NT2/D1 (cell line): ENCODE measurements at regions not wholly inside any gene's neighbourhood (a gene's known extent, or its start where the extent isn't known, plus 50 kb on each side); places are given as distances from the start of the nearest gene placed in this dataset.
"Not testable (repeated sequence)": the region's sequence is repeated elsewhere in the genome, so short reads cannot be mapped to it uniquely, and the experiment has no call there.

Source experiments
- DNase-seq: peaks from one replicate; pipeline ENCODE4 v3.0.0-alpha.2; 2011; ENCODE audit warnings: low read depth, low spot score
- H3K27me3 ChIP-seq: 2 replicates; pipeline ENCODE4 v1.6.0; 2011; ENCODE audit warnings: mild to moderate bottlenecking; ENCODE audit not compliant: insufficient read length, insufficient read depth
- H3K36me3 ChIP-seq: 2 replicates; pipeline ENCODE4 v1.6.1; 2011; ENCODE audit warnings: mild to moderate bottlenecking, low read length, mixed read lengths; ENCODE audit not compliant: insufficient read depth, insufficient read length
- H3K4me1 ChIP-seq: 2 replicates; pipeline ENCODE4 v1.5.1; 2011; ENCODE audit not compliant: insufficient read depth, insufficient read length
- H3K4me3 ChIP-seq: 2 replicates; pipeline ENCODE4 v1.5.1; 2011; ENCODE audit warnings: low read depth; ENCODE audit not compliant: insufficient read length
- H3K9ac ChIP-seq: 2 replicates; pipeline ENCODE4 v1.6.0; 2011; ENCODE audit warnings: low read depth; ENCODE audit not compliant: insufficient read length
- H3K9me3 ChIP-seq: 2 replicates; pipeline ENCODE4 v1.5.1; 2011; ENCODE audit warnings: mild to moderate bottlenecking, low read length; ENCODE audit not compliant: insufficient read depth
- SUZ12 ChIP-seq: IDR thresholded peaks from 2 replicates; pipeline ENCODE4 v1.6.1; 2011; ENCODE audit not compliant: insufficient read length, insufficient read depth; ENCODE audit errors: extremely low read depth
- YY1 ChIP-seq: IDR thresholded peaks from 2 replicates; pipeline ENCODE4 v1.6.1; 2011; ENCODE audit not compliant: insufficient read length, insufficient read depth
- ZNF274 ChIP-seq: IDR thresholded peaks from 2 replicates; pipeline ENCODE4 v1.6.1; 2011; ENCODE audit warnings: mild to moderate bottlenecking, low read depth, low read length

DNA sequence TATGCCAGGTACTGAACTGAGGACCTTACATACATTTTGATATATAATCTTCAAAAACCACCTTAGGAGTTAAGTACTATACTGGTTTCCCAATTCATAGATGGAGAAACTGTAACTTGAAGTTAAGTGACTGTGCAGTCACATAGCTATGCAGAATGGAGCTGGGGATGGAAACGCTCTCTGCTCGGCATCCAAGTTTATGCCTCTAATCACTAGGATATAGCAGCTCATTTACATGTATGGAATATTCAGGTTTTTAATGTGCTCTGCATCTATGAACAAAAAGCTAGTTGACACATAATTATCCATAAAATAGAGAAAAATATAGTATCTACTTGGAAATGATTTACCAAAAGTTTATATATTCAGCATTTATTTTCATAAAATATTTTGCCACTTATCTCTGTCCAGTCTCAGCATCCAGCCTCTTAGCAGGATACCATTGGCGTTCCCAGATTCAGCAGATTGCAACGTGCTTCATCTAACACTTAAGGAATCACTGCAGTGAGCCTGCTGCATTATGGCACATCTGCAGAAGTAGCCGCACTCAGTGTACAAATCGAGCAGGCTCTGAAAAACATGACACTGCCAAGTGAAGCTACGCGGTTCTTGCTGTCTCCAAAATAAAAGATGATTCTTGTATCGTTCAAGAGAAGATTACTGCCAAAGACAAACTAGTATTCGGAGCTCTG is 70.4 kb downstream of the MRPL57 start:
- no peak overlapping the region for H3K4me3 ChIP-seq
- no peak for DNase-seq
- H3K4me1 ChIP-seq: no peaks in the 10 kb centered on the region
- H3K9ac ChIP-seq: no peak overlapping the region
- no peaks in the 10 kb centered on the region for H3K9me3 ChIP-seq
- TF ChIP-seq YY1 (no peak), SUZ12 (no peak), ZNF274 (no peak)
- H3K36me3 ChIP-seq: no peaks in the 10 kb centered on the region
- H3K27me3 ChIP-seq: no peaks in the 10 kb centered on the region

DNA sequence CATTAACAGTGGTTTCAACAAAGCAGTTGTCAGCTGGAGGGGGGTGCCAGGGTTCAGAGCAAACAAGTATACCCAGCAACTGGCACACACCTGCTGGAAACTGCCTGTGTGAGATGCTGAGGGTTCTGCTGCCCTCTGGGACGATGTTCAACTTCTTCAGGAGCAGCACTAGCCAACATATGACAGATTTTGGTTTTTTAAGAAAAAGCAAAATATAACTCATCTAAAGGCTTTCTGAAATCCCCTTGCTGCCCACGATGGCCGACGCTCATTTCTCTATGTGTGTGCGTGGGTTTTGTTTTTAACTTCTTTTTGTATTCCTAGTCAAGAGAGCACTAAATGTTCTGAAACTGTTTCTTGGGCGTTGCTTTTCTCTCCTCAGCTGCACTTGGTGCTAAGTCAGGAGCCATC is 79.9 kb downstream of the MRPL57 start:
- DNase-seq: no peak
- Histone ChIP-seq H3K27me3 (no peaks in the 10 kb centered on the region), H3K9ac (no peak overlapping the region), H3K9me3 (no peaks in the 10 kb centered on the region), H3K4me3 (no peak overlapping the region), H3K4me1 (no peaks in the 10 kb centered on the region), H3K36me3 (no peaks in the 10 kb centered on the region)
- no peak for TF ChIP-seq ZNF274
- TF ChIP-seq YY1: no peak
- TF ChIP-seq SUZ12: no peak

DNA sequence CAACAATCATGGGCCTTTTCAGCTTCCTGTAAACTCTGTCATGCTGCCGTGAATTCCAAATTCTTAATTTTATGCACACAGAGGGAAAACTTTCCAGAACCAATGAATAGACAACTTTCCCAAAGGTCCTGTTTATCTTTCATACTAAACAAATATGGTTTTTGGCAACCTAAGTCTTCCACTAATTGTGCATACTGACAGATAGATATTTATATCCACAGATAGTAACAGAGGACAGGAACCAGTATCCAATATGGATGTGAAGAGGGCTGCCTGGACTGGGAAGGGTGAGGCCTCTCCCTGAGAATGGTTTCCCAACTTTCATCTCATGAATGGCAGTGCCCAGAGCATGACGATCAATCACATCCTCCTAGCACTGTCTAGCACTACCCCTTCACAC is 80.4 kb downstream of the MRPL57 start:
- H3K9me3 ChIP-seq: no peaks in the 10 kb centered on the region
- H3K4me1 ChIP-seq: no peaks in the 10 kb centered on the region
- TF ChIP-seq YY1: no peak
- TF ChIP-seq ZNF274: no peak
- no peak for TF ChIP-seq SUZ12
- DNase-seq: no peak
- H3K36me3 ChIP-seq: no peaks in the 10 kb centered on the region
- no peak overlapping the region for H3K4me3 ChIP-seq
- H3K27me3 ChIP-seq: no peaks in the 10 kb centered on the region
- H3K9ac ChIP-seq: no peak overlapping the region

DNA sequence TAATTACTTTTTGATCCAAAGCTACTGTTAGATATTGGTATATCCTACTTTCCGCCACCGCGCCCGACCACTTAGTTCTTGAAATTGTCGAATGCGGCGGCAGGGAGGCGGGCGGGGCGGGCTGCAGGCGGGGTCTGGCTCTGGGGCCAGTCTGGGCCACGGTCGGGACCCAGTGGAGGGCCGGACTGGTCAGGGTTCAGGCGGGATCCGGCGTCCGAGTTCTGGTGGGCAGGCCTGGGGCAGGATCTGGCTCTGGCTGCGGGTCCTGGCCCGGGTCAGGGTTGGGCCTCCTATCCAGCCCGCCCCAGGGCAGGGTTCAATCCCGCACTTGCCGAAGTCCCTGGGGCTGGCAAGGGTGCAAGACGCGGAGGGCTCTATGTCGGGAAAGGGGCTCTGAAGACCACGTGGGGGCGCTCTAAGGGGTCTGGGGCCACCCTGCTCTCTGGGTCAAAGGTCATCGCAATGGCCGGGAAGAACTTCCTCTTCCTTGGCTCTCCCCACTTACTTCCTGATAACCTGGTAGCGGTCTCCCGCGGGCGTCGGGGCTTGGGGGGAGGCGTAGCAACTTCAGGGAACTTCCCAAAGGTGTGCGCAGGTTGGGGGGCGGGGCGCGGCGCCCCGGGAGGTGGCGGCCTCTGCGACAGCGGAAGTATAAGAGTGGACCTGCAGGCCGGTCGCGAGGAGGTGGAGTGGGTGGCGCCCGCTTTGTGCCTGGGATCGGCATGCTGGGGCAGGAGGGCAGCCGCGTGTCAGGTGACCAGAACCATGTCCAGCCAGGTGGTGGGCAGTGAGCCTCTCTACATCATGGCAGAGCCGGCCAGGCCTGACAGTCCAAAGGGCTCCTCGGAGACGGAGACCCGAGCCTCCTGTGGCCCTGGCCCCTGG is 83.4 kb downstream of the MRPL57 start:
- Histone ChIP-seq H3K4me1 (no peaks in the 10 kb centered on the region), H3K27me3 (no peaks in the 10 kb centered on the region), H3K36me3 (no peaks in the 10 kb centered on the region), H3K9ac (no peak overlapping the region), H3K4me3 (no peak overlapping the region), H3K9me3 (no peaks in the 10 kb centered on the region)
- no peak for DNase-seq
- TF ChIP-seq ZNF274: no peak
- TF ChIP-seq YY1: no peak
- no peak for TF ChIP-seq SUZ12

DNA sequence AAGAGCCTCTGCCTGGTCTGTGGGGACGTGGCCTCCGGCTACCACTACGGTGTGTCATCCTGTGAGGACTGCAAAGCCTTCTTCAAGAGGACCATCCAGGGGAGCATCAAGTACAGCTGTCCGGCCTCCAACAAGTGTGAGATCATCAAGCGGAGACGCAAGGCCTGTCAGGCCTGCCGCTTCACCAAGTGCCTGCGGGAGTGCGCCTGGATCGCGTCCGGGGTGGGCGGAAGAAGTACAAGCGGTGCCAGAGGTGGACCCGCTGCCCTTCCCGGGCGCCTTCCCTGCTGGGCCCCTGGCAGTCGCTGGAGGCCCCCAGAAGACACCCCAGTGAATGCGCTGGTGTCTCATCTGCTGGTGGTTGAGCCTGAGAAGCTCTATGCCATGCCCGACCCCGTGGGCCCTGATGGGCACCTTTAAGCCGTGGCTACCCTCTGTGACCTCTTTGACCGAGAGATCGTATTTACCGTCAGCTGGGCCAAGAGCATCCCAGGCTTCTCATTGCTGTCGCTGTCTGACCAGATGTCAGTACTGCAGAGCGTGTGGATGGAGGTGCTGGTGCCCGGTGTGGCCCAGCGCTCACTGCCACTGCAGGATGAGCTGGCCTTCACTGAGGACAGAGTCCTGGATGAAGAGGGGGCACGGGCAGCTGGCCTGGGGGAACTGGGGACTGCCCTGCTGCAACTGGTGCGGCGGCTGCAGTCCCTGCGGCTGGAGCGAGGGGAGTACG is 84.3 kb downstream of the MRPL57 start:
- not testable (repeated sequence) for H3K9me3 ChIP-seq, H3K4me1 ChIP-seq, H3K36me3 ChIP-seq, H3K27me3 ChIP-seq, H3K4me3 ChIP-seq, H3K9ac ChIP-seq, DNase-seq

DNA sequence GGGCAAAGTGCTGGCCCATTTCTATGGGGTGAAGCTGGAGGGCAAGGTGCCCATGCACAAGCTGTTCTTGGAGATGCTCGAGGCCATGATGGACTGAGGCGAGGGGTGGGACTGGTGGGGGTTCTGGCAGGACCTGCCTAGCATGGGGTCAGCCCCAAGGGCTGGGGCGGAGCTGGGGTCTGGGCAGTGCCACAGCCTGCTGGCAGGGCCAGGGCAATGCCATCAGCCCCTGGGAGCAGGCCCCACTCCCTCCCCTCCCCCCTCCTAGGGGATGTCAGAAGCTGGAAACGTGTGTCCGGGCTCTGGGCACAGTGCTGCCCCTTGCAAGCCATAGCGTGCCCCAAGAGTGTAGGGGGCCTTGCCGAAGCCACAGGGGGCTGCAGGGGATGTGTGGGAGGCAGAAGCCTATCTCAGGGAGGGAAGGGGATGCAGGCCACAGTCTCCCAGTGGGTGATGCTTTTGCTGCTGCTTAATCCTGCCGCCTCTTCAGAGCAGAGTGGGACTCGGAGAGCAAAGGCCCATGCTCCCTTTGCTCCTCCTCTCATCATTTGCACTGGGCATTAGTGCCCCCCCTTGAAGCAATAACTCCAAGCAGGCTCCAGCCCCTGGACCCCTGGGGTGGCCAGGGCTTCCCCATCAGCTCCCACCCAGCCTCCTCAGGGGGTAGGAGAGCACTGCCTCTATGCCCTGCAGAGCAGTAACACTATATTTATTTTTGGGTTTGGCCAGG is 85.2 kb downstream of the MRPL57 start:
- not testable (repeated sequence) for H3K4me1 ChIP-seq, H3K4me3 ChIP-seq, H3K36me3 ChIP-seq, H3K27me3 ChIP-seq, H3K9me3 ChIP-seq, DNase-seq, H3K9ac ChIP-seq

DNA sequence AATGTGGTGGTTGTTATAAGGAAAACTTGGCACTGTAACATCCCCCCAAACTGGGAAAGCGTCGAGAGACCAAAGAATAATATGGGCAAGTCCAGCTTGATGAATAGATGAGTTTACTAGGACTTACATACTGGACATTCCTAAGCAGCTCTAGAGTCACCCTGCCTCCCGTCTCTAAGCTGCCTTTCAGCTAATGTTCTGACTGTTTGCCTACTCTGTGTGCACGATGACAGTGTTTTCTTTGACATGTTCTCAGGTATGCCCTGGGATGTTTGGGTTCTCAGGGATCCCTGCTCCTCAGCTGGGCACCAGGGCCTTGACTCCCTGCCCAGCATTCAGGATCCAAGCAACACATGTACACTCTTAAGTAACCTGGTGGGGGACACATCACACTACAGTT is 87.5 kb downstream of the MRPL57 start:
- not testable (repeated sequence) for H3K9me3 ChIP-seq, DNase-seq, H3K36me3 ChIP-seq, H3K4me1 ChIP-seq, H3K27me3 ChIP-seq, H3K9ac ChIP-seq, H3K4me3 ChIP-seq

DNA sequence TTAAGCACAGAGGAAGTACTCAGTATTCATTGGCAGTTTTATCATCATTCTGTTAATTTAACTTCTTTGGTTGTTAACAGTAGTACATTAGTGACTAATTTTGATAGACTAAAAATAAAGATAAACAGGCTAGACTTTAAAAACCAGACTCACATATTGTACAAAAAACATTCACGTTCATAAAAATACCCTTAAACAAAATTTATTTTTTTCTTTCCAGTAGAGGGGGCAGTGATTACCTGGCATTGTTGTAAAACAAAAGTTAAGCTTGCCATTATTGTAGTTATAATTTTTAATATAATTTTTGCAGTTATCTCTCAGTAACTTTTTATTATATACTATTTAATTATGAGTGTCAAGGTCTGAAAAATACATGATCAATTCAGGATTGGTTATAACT is 92.0 kb downstream of the MRPL57 start:
- H3K4me1 ChIP-seq: not testable (repeated sequence)

DNA sequence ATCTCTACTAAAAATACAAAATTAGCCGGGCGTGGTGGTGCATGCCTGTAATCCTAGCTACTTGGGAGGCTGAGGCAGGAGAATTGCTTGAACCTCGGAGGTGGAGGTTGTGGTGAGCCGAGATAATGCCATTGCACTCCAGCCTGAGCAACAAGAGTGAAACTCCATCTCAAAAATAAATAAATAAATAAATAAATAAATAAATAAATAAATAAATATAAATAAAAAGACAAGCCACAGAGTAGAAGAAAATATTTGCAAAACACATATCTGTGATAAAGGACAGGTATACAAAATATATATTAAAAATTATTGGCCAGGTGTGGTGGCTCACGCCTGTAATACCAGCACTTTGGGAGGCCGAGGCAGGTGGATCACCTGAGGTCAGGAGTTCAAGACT is 96.0 kb downstream of the MRPL57 start:
- DNase-seq, H3K27me3 ChIP-seq, H3K9ac ChIP-seq, H3K9me3 ChIP-seq, H3K4me3 ChIP-seq, H3K4me1 ChIP-seq, H3K36me3 ChIP-seq: not testable (repeated sequence)

More for the DNA sequence above, 92.0 kb downstream of the MRPL57 start:
- H3K36me3 ChIP-seq, H3K4me3 ChIP-seq, H3K9ac ChIP-seq, DNase-seq, H3K27me3 ChIP-seq, H3K9me3 ChIP-seq: not testable (repeated sequence)

DNA sequence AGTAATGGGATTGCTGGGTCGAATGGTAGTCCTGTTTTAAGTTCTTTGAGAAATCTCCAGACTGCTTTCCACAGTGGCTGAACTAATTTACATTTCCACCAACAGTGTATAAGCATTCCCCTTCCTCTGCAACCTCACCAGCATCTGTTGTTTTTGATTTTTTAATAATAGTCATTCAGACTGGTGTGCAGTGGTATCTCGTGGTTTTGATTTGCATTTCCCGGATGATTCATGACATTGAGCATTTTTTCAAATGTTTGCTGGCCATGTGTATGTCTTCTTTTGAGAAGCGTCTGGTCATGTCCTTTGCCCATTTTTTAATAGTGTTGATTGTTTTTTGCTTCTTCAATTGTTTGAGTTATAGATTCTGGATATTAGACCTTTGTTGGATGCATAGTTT is 98.0 kb downstream of the MRPL57 start:
- H3K36me3 ChIP-seq, DNase-seq, H3K27me3 ChIP-seq, H3K9me3 ChIP-seq, H3K9ac ChIP-seq, H3K4me3 ChIP-seq, H3K4me1 ChIP-seq: not testable (repeated sequence)
